Endothelial cell of umbilical vein (primary cell): ENCODE measurements at regions not wholly inside any gene's neighbourhood (a gene's known extent, or its start where the extent isn't known, plus 50 kb on each side); places are given as distances from the start of the nearest gene placed in this dataset.

ENCODE experiments used
- BruUV-seq: library from RNA; stranded (reverse); fragments of 400-500 nt; replicated peaks from 2 replicates; lab custom pipeline; 2021; lab: Mats Ljungman, UMichigan
- CTCF ChIA-PET: fragments of 300-600, 350-600 bp; sonication (Branson Sonifier 250); formaldehyde crosslinking; loops from one replicate; lab custom pipeline; 2021; ENCODE audit warnings: antibody characterized with exemption, inconsistent platforms; lab: Charles Lee
- POLR2A ChIA-PET: fragments of 300-600, 350-600 bp; sonication (Branson Sonifier 250); formaldehyde crosslinking; loops from one replicate; lab custom pipeline; 2021; ENCODE audit warnings: antibody characterized with exemption, inconsistent platforms; lab: Charles Lee
- DNase-seq: peaks from one replicate; pipeline ENCODE4 v3.0.0-alpha.2; 2011; ENCODE audit warnings: low read depth, low spot score
- FAIRE-seq: peaks from 2 replicates; lab custom pipeline; 2011; peaks lifted over from hg19 to GRCh38; lab: Jason Lieb, UNC
- H2AFZ ChIP-seq: 2 replicates; pipeline ENCODE4 v1.6.0; 2012; ENCODE audit warnings: low read depth, low read length, control low read depth, inconsistent platforms
- H3K27ac ChIP-seq: 2 replicates; pipeline ENCODE4 v1.5.1; 2011; ENCODE audit warnings: low read depth, mild to moderate bottlenecking, control low read depth, low read length, moderate library complexity; ENCODE audit not compliant: insufficient read depth
- H3K27me3 ChIP-seq, 2 experiments: 2 replicates each; pipeline versions ENCODE4 v1.6.0 to v1.6.1; 2011; ENCODE audit warnings: low read length in 2 of 2, mixed read lengths in 1 of 2; ENCODE audit not compliant: control insufficient read depth in 2 of 2, insufficient read depth in 2 of 2
- H3K36me3 ChIP-seq, 2 experiments: 2 replicates in 1 of 2; 3 replicates in 1 of 2; pipeline ENCODE4 v1.5.1; 2011; ENCODE audit warnings: low read length in 2 of 2, mild to moderate bottlenecking in 1 of 2, moderate library complexity in 1 of 2; ENCODE audit not compliant: control insufficient read depth in 2 of 2, insufficient read depth in 2 of 2; ENCODE audit errors: extremely low read depth in 1 of 2
- H3K4me1 ChIP-seq: 3 replicates; pipeline ENCODE4 v1.5.1; 2011; ENCODE audit warnings: mild to moderate bottlenecking, low read length; ENCODE audit not compliant: control insufficient read depth, insufficient read depth; ENCODE audit errors: extremely low read depth
- H3K4me2 ChIP-seq: 2 replicates; pipeline ENCODE4 v1.6.1; 2011; ENCODE audit warnings: low read length, control low read depth, mixed read lengths; ENCODE audit not compliant: insufficient read depth
- H3K4me3 ChIP-seq, 3 experiments: fragments of 200-600 bp in 1 of 3; sonication (generic), shearing (Covaris generic) in 1 of 3; replicated peaks in 1 of 3; 2 replicates each; pipeline ENCODE4 v1.5.1; 2011 to 2016; ENCODE audit warnings: control low read depth in 3 of 3, low read length in 3 of 3, mild to moderate bottlenecking in 2 of 3, inconsistent platforms in 1 of 3, low read depth in 1 of 3, moderate library complexity in 1 of 3; ENCODE audit not compliant: insufficient read depth in 1 of 3
- H3K79me2 ChIP-seq: 2 replicates; pipeline ENCODE4 v1.6.0; 2012; ENCODE audit warnings: low read length, inconsistent platforms; ENCODE audit not compliant: control insufficient read depth, insufficient read depth
- H3K9ac ChIP-seq: replicated peaks from 2 replicates; pipeline ENCODE3; 2011; ENCODE audit warnings: low read length, control low read depth; ENCODE audit not compliant: insufficient read depth; ENCODE audit errors: extremely low read depth
- H3K9me1 ChIP-seq: replicated peaks from 3 replicates; pipeline ENCODE4 v1.6.0; 2011; ENCODE audit warnings: mild to moderate bottlenecking, low read length; ENCODE audit not compliant: control insufficient read depth, insufficient read depth; ENCODE audit errors: extremely low read depth
- H3K9me3 ChIP-seq: replicated peaks from 2 replicates; pipeline ENCODE4 v1.5.1; 2012; ENCODE audit warnings: low read length, inconsistent platforms; ENCODE audit not compliant: control insufficient read depth, insufficient read depth
- H4K20me1 ChIP-seq: replicated peaks from 2 replicates; pipeline ENCODE3; 2011; ENCODE audit warnings: mild to moderate bottlenecking, low read length; ENCODE audit not compliant: control insufficient read depth, insufficient read depth; ENCODE audit errors: extremely low read depth
- CTCF ChIP-seq, 2 donors: IDR thresholded peaks; 1 replicate in 1 of 2; 2 replicates in 1 of 2; pipeline ENCODE4 v1.5.1; 2011; ENCODE audit warnings: low read length in 2 of 2, mild to moderate bottlenecking in 2 of 2, moderate library complexity in 2 of 2, control low read depth in 1 of 2, inconsistent platforms in 1 of 2, low read depth in 1 of 2; ENCODE audit not compliant: insufficient read depth in 1 of 2; ENCODE audit errors: extremely low read depth in 1 of 2
- EZH2 ChIP-seq: IDR thresholded peaks from 2 replicates; pipeline ENCODE4 v1.6.1; 2012; ENCODE audit warnings: borderline replicate concordance, low read depth, mild to moderate bottlenecking, moderate library complexity, low read length, inconsistent platforms; ENCODE audit not compliant: severe bottlenecking
- FOS ChIP-seq: IDR thresholded peaks from 2 replicates; pipeline ENCODE4 v1.6.1; 2011; ENCODE audit warnings: mild to moderate bottlenecking, low read length, moderate library complexity, borderline replicate concordance; ENCODE audit not compliant: insufficient read depth
- GATA2 ChIP-seq: IDR thresholded peaks from 2 replicates; pipeline ENCODE4 v1.7.0; 2011; ENCODE audit warnings: low read depth, mild to moderate bottlenecking, moderate library complexity, mixed read lengths, low read length; ENCODE audit not compliant: insufficient read length, insufficient read depth
- MYC ChIP-seq: IDR thresholded peaks from one replicate; pipeline ENCODE4 v1.6.1; 2011; ENCODE audit warnings: mild to moderate bottlenecking, low read depth, low read length
- POLR2A ChIP-seq: IDR thresholded peaks from 2 replicates; pipeline ENCODE4 v1.6.1; 2012; ENCODE audit warnings: low read depth, mild to moderate bottlenecking, control low read depth, low read length
- POLR2AphosphoS5 ChIP-seq: IDR thresholded peaks from 2 replicates; pipeline ENCODE4 v1.6.1; 2012; ENCODE audit warnings: low read depth, mild to moderate bottlenecking, control low read depth, low read length, moderate library complexity; ENCODE audit not compliant: insufficient read depth
- dilution Hi-C: fragments of 300-500 bp; cut with MboI; formaldehyde crosslinking; loops from one replicate; pipeline ENCODE4 v1.15.0; 2019; ENCODE audit warnings: low sequenced_read_pairs; ENCODE audit not compliant: extremely low pct_ligation_motif_present
- intact Hi-C: fragments of 100-400 bp; cut with micrococcal nuclease; formaldehyde crosslinking; loops from one replicate; pipeline ENCODE4 v1.10.0; 2022

- CTCF ChIA-PET = no interaction called here
- no TSS peak for BruUV-seq
These were observed 99.9 kb downstream of the CBLN2 start for GRCh38 chr18:72444111-72444797.

More at GRCh38 chr18:72444111-72444797, 99.9 kb downstream of the CBLN2 start:
- no peak overlapping the region for H3K4me2 ChIP-seq
- intact Hi-C loops = no loop called here
- POLR2A ChIA-PET = no interaction called here
- H3K4me1 ChIP-seq = no peaks in the 10 kb centered on the region
- dilution Hi-C loops = no loop called here
- no peak overlapping the region for H3K9ac ChIP-seq
- H3K9me3 ChIP-seq = no peaks in the 10 kb centered on the region
- H3K9me1 ChIP-seq = no peaks in the 10 kb centered on the region
- no peak for FAIRE-seq
- no peaks in the 10 kb centered on the region for H4K20me1 ChIP-seq
- DNase-seq = no peak
- no peak overlapping the region for H3K4me3 ChIP-seq
- no peaks in the 10 kb centered on the region for H3K79me2 ChIP-seq
- H2AFZ ChIP-seq = no peak overlapping the region
- H3K36me3 ChIP-seq = no peaks in the 10 kb centered on the region
- H3K27me3 ChIP-seq = no peaks in the 10 kb centered on the region
- no peak overlapping the region for H3K27ac ChIP-seq
- TF ChIP-seq GATA2 (no peak), FOS (no peak), POLR2A (no peak), EZH2 (no peak), MYC (no peak), POLR2AphosphoS5 (no peak), CTCF (IDR thresholded peaks at IDR 0.05; ENCODE audit: extremely low read depth in 1 of 2, insufficient read depth in 1 of 2, low read depth in 1 of 2, low read length in 2 of 2) (no peak)
